Stimulated activated CD4-positive, alpha-beta T cell treated with anti-CD3 and anti-CD28 coated beads, TNF-alpha, amount 100 ng/mL, for 48 hours (primary cell): ENCODE measurements at regions not wholly inside any gene's neighbourhood (a gene's known extent, or its start where the extent isn't known, plus 50 kb on each side); places are given as distances from the start of the nearest gene placed in this dataset.
A peak's percentile ranks its signal among the peaks of the same experiment; 100 is the strongest.
"Not testable (repeated sequence)": the region's sequence is repeated elsewhere in the genome, so short reads cannot be mapped to it uniquely, and the experiment has no call there.

Experiments used
- DNase-seq, 3 donors: peaks; one replicate each; pipeline ENCODE4 v3.0.0-alpha.2; 2020; ENCODE audit warnings: low read depth in 3 of 3

DNA sequence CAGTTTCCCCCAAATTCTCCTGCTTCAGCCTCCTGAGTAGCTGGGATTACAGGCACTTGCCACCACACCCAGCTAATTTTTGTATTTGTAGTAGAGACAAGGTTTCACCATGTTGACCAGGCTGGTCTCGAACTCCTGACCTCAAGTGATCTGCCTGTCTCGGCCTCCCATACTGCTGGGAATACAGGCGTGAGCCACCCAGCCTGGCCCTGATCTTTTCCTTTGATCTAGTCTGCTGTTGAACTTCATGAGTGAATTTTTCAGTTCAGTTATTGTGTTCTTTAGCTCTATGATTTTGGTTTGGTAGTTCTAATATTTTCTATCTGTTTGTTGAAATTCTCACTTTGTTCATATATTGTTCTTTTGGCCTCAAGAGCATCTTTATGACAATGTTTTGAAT is 83.4 kb upstream of the RAP2C start:
- DNase-seq, result not testable (repeated sequence)

- DNase-seq, result no peak
Measured at GRCh38 chrX:132294776-132295495, 75.7 kb upstream of the RAP2C start.

GRCh38 chrX:132294192-132294591 is 74.9 kb upstream of the RAP2C start:
- no peak for DNase-seq

- DNase-seq, result peak in 1 of 3 donors; percentile 14
Measured at GRCh38 chrX:132292793-132293192, 73.5 kb upstream of the RAP2C start.

DNA sequence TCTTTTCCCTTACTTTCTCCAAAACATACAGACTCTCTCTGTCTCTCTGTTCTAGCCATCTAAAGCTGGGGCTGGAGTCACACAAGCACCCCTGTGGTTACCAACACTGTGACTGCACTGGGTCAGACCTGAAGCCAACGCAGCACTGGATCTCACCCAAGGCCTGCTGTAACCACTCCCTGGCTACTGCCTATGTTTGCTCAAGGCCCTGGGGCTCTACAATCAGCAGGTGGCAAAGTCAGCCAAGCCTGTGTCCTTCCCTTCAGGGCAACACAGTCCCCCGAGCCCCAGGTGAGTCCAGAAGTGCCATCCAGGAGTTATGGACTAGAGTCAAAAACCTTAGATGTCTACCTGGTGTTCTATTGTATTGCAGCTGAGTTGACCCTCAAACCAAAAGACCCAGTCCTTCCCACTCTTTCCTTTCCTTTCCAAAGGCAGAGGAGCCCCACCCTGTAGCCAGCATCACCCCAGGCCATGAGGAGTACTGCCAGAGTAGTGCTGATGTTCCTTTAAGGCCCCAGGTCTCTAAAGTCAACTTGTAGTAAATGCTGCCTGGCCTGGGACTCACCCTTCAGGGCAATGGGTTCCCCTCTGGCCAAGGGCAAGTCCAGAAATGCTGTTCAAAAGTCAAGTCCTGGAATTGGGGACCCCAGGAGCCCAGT is 58.8 kb upstream of the RAP2C start:
- no peak for DNase-seq

GRCh38 chrX:132272826-132273225 is 53.6 kb upstream of the RAP2C start:
- no peak for DNase-seq

DNA sequence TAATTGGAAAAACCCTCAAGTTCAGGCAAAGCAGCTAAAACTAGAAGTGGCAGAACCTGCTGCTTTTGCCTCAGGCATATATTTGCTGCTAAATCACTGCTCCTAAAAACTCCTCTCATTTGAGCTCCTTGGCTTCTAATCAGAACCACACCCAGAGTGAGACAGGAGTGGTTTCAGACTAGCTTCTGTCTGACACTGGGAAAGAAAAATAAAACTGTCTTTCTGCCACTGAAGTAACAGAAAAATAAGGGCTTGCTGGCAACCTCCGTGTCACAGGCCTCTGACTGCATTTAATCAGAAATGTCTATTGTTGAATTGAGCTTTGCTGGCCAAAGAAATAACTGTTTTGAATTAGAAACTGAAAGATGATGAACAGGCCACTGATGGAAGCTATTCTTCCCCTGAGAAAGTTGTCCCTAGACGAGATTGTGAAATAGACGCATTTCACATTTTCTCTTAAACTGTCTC is 52.1 kb upstream of the RAP2C start:
- DNase-seq, result no peak

GRCh38 chrX:132270699-132271098 is 51.5 kb upstream of the RAP2C start:
- DNase-seq, result no peak

GRCh38 chrX:132270021-132270420 is 50.8 kb upstream of the RAP2C start:
- no peak for DNase-seq
